ENCODE measurements at regions not wholly inside any gene's neighbourhood (a gene's known extent, or its start where the extent isn't known, plus 50 kb on each side); places are given as distances from the start of the nearest gene placed in this dataset.

- no peak for DNase-seq (ENCODE audit: low read depth in 4 of 4, low spot score in 2 of 4)
Measured at GRCh38 chr4:13142191-13142590, 341.9 kb downstream of the RAB28 start.

- DNase-seq (ENCODE audit: low read depth in 4 of 4, low spot score in 2 of 4): no peak
Measured at GRCh38 chr4:13137390-13137789, 346.8 kb downstream of the RAB28 start.

- no peak for DNase-seq (ENCODE audit: low read depth in 4 of 4, low spot score in 2 of 4)
Measured at GRCh38 chr4:13133700-13134099, 350.4 kb downstream of the RAB28 start.

DNA sequence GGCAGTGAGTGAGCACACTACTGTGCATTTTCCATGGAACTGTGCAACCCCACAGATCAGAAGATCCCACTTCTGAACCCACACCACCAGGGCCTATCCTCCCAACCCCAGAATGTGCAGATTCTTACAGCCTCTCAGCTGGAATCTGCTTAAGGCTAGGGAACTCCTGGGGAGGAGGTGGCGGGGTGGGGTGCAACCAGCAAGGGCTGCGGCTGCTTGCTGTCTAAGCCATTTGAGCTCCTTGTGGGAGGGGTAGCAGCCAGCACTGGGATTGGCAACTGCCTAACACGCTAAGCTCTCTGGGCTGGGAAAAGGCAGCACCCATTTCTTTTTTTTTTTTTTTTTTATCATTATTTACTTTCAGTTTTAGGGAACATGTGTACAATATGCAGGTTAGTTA is 353.3 kb downstream of the RAB28 start:
- DNase-seq (ENCODE audit: low read depth in 4 of 4, low spot score in 2 of 4): no peak

DNA sequence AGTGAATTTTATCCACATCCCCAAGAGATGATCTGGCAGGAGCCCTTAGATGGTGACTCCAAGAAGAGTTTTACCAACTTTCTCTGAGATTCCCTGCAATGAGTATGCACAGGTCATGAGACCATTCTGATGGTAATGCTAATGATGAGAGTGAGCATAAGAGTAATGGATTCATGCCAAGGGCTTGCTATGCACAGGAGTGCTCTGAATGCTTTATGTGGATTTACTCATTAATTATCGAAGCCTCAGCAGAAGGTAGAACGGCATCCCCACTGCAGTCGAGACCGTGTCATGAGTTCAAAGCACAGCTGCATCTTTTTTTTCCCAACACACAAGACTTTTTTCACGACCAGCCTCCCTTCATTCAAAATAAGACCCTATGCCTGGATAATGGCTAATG is 355.0 kb downstream of the RAB28 start:
- no peak for DNase-seq (ENCODE audit: low read depth in 4 of 4, low spot score in 2 of 4)

DNA sequence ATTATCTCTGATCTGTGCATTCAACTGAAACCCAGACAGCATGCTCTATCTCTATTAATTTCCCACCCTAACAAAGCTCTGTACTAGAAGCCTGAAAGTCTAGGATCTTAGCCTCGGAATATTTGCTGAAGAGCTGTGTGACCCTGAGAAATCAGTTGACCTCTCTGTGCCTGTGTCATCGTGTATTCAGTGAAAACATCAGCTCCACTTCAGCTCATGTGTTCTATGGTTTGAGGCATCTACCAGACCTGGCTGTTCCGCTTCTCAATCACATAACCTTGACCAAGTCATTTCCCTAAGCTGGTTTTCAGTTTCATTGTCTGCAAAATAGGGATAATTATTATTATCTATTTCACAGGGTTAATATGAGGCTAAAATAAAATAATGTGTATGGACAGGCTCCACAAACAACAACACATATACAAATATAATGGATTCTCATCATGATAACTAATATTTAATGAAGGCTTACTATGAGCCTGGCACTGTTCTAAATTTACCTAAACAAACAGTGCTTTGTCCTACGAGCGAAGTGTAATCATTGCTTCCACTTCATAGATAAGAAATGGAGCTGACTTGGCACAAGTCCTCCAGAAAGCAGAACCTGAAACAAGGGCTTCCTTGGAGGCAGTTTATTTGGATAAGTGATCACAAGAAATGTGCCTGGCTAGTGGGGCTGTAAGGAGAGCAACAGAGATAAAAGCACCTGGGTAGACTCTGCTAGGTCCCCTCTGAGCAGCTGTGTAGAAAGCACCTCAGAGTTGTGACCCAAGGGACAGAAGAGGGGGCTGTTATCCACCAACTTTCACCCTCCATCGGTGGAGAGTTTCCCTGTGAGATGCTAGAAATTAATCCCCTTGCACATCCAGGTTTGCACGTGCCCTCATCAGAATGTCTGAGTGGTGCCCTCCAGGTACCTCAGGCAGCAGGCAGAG is 356.9 kb downstream of the RAB28 start:
- no peak for DNase-seq (ENCODE audit: low read depth in 4 of 4, low spot score in 2 of 4)

GRCh38 chr4:13118633-13119032 is 365.5 kb downstream of the RAB28 start:
- DNase-seq (ENCODE audit: low read depth in 4 of 4, low spot score in 2 of 4): no peak

- DNase-seq (ENCODE audit: low read depth in 4 of 4, low spot score in 2 of 4): no peak
Measured at GRCh38 chr4:13117185-13117584, 367.0 kb downstream of the RAB28 start.

DNA sequence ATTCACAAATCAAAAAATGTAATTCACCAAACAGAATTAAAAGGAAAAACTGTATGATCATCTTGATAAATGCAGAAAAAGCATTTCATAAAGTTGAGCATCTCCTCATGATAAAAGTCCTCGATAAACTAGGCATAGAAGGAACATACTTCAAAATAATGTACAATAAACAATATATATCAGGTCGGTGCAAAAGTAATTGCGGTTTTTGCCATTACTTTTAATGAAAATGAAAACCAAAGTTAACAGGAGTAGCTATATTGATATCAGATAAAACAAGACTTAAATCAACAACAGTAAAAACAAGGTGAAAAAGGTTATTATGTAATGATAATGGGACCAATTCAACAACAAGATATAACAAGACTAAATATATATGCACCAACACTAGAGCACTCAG is 372.1 kb downstream of the RAB28 start:
- no peak for DNase-seq (ENCODE audit: low read depth in 4 of 4, low spot score in 2 of 4)

- DNase-seq (ENCODE audit: low read depth in 4 of 4, low spot score in 2 of 4): no peak
Measured at GRCh38 chr4:13109536-13109935, 374.6 kb downstream of the RAB28 start.

DNA sequence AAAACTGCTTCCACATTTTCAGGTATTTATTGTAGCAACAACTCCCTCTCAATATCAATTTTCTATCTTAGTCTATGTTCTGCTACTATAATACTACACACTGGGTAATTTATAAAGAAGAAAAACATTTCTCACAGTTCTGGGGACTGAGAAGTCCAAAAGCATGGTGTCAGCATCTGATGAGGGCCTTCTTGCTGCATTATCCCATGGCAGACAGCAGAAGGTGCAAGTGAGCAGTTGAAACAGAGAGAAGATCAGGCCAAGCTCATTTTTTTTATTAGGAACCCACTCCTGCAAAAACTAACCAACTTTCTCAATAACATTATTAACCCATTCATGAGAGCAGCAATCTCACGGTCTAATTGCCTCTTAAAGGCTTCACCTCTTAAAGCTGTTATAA is 376.0 kb downstream of the RAB28 start:
- DNase-seq (ENCODE audit: low read depth in 4 of 4, low spot score in 2 of 4): no peak

GRCh38 chr4:13103382-13104015 is 380.6 kb downstream of the RAB28 start:
- DNase-seq (ENCODE audit: low read depth in 4 of 4, low spot score in 2 of 4): no peak

DNA sequence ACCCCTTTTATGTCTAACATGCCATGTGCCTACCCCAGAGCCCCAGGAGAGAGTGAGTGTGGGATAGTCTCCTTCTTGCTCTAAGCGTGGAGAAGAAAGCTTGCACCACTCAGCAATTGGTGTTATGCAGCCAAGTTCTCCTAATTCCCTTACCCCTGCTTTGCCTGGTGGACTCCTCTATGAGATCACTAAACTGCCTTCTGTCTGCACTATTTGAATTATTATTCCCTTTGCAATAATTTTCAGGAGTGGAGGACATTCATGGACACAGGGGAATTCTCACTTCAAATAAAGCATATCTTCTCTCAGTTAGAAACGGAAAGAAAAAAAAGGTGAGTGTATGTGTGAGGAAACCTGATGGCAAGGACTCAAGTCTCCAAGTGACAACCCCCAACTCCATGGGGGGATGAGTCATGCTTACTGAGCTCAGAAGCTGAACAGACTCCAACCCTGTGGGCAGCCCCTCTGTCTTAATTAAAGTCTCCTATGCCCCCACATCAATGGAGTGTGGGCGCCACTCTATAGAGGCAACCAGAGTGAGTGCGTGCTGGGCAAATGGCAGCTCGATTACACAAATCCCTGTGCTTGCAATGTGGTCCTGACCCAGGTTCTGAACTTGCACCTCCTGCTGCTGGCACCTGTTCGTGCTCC is 381.9 kb downstream of the RAB28 start:
- DNase-seq (ENCODE audit: low read depth in 4 of 4, low spot score in 2 of 4): no peak

- no peak for DNase-seq (ENCODE audit: low read depth in 4 of 4, low spot score in 2 of 4)
Measured at GRCh38 chr4:13097971-13098370, 386.2 kb downstream of the RAB28 start.

DNA sequence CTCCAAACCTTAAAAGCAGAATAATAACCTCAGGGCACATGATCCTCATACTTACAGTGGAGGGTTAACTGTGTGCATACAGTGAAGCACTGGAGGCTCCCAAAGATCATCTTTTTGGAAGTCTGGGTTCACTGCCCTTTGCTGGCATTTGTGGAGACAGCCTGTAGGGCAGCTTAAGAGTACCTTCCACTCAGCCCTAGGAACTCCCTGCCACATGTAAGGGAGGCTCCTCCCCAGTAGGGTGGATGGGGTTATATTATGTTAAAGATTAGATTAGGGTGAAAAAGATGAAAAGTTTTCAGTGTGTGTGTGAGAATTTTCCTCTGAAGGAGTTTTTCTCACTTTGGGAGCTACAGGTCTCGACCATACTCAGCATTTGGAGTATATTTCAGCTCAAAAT is 388.4 kb downstream of the RAB28 start:
- no peak for DNase-seq (ENCODE audit: low read depth in 4 of 4, low spot score in 2 of 4)

GRCh38 chr4:13093170-13093569 is 391.0 kb downstream of the RAB28 start:
- no peak for DNase-seq (ENCODE audit: low read depth in 4 of 4, low spot score in 2 of 4)

DNA sequence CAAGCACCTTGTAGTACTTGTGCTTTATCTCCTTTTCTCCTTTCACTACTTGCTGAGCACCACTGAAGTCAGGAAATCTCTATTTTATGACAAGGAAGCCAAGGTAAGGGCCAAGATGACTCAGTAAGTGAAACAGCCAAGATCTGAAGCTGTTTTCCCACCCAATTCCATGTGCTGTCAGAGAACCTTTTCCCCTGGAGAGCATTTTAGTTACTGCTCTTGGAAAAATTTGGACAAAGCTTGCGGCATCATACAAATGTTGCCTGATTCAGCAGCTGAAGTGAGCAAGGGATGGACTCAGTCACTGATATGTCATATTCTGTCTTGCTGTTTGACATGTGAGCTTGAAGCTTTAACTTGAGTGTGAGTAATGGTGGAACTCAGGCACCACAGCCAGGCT is 391.4 kb downstream of the RAB28 start:
- no peak for DNase-seq (ENCODE audit: low read depth in 4 of 4, low spot score in 2 of 4)

DNA sequence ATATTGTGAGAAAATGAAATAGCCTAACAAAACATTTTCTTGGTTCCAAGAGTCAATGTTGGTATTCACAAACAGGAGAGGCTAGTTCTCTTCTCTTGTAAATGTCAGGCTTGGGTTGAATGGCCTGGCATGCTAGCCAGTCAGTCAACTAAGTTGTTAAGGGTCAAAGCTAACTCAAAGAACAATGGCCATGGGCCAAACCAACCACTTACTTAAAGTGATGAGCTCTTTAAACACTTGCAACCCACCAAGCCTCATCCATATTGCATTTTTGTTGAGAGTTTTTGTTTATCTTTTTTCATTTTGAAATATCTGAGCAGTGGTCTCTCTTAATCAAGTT is 394.5 kb downstream of the RAB28 start:
- DNase-seq (ENCODE audit: low read depth in 4 of 4, low spot score in 2 of 4): no peak

GRCh38 chr4:13088726-13089658 is 395.1 kb downstream of the RAB28 start:
- DNase-seq (ENCODE audit: low read depth in 4 of 4, low spot score in 2 of 4): no peak

DNA sequence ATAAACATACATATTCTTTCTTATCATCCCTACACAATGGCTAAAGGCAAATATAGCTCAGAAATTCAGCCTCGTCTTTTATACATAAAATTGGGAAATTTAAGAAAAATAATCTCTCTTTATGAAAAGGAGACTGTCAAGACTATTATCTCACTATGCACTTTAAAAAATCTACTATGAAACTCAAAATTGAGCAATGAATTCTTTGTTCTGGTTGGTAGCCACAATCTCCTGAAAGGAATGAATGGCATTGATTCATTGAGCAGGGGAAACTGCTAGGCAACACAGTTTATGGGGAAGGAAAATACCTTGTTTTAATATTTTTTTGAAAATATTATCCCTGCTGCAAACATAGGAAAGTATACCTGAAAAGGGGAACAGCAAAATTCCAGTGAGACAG is 397.1 kb downstream of the RAB28 start:
- no peak for DNase-seq (ENCODE audit: low read depth in 4 of 4, low spot score in 2 of 4)

DNA sequence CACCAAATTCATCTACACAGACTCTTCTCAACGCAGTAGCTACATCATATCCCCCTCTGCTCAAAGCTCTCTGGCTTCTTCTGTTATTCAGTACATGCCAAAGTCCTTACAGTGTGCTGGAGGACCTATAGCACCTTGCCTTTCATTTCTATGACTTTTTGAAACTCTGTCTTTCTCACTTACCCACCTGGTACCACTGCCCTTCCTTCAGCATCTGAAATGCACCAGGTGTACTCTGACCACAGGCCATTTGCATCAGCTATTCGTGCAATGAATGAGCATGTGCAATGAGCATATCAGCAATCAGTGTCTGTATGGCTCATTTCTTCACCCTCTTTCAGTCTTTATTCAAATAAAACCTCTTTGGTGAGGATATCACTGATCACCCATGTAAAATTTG is 399.9 kb downstream of the RAB28 start:
- no peak for DNase-seq (ENCODE audit: low read depth in 4 of 4, low spot score in 2 of 4)

Data from left renal cortex interstitium (tissue), 4 donors.